Panc1 (cell line): ENCODE measurements at regions not wholly inside any gene's neighbourhood (a gene's known extent, or its start where the extent isn't known, plus 50 kb on each side); places are given as distances from the start of the nearest gene placed in this dataset.

Experiments
- POLR2AphosphoS5 ChIP-seq: IDR thresholded peaks from 2 replicates; pipeline ENCODE4 v1.6.1; 2012; ENCODE audit warnings: mild to moderate bottlenecking, low read depth, low read length, moderate library complexity
- REST ChIP-seq, 2 experiments: IDR thresholded peaks; 2 replicates each; pipeline ENCODE4 v1.6.1; 2011 to 2012; ENCODE audit warnings: low read depth in 2 of 2, control low read depth in 1 of 2, low read length in 1 of 2, mild to moderate bottlenecking in 1 of 2, moderate library complexity in 1 of 2; ENCODE audit not compliant: insufficient read depth in 1 of 2
- SIN3A ChIP-seq: IDR thresholded peaks from 2 replicates; pipeline ENCODE4 v1.6.1; 2012; ENCODE audit warnings: low read depth, mild to moderate bottlenecking, low read length, moderate library complexity, borderline replicate concordance; ENCODE audit not compliant: insufficient read depth
- TCF7L2 ChIP-seq: IDR thresholded peaks from 2 replicates; pipeline ENCODE4 v1.6.1; 2011; ENCODE audit warnings: mild to moderate bottlenecking, low read depth, low read length, inconsistent platforms
- TF ChIP-seq, protein P1 (sequence below): fragments of 450-650 bp; IDR thresholded peaks from 2 replicates; pipeline ENCODE4 v1.5.1; 2017; ENCODE audit warnings: mild to moderate bottlenecking

- no peak for TF ChIP-seq SIN3A
- TF ChIP-seq, protein P1, sequence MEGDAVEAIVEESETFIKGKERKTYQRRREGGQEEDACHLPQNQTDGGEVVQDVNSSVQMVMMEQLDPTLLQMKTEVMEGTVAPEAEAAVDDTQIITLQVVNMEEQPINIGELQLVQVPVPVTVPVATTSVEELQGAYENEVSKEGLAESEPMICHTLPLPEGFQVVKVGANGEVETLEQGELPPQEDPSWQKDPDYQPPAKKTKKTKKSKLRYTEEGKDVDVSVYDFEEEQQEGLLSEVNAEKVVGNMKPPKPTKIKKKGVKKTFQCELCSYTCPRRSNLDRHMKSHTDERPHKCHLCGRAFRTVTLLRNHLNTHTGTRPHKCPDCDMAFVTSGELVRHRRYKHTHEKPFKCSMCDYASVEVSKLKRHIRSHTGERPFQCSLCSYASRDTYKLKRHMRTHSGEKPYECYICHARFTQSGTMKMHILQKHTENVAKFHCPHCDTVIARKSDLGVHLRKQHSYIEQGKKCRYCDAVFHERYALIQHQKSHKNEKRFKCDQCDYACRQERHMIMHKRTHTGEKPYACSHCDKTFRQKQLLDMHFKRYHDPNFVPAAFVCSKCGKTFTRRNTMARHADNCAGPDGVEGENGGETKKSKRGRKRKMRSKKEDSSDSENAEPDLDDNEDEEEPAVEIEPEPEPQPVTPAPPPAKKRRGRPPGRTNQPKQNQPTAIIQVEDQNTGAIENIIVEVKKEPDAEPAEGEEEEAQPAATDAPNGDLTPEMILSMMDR = no peak
- TF ChIP-seq TCF7L2 = no peak
- no peak for TF ChIP-seq REST (IDR thresholded peaks at IDR 0.05; ENCODE audit: insufficient read depth in 1 of 2, low read depth in 2 of 2, low read length in 1 of 2)
- TF ChIP-seq POLR2AphosphoS5 = no peak
These were observed 249.6 kb downstream of the PLA2G4A start for GRCh38 chr1:187078321-187078720.
